Colonic mucosa (tissue), 4 donors: ENCODE measurements at regions not wholly inside any gene's neighbourhood (a gene's known extent, or its start where the extent isn't known, plus 50 kb on each side); places are given as distances from the start of the nearest gene placed in this dataset.

Source experiments
- DNase-seq: peaks from one replicate; pipeline ENCODE4 v3.0.0-alpha.2; 2020
- H3K27ac ChIP-seq: fragments of 200-600 bp; one replicate; pipeline ENCODE4 v1.8.0; 2021
- H3K27me3 ChIP-seq: fragments of 200-600 bp; one replicate; pipeline ENCODE4 v1.8.0; 2021
- H3K36me3 ChIP-seq: fragments of 200-600 bp; one replicate; pipeline ENCODE4 v1.8.0; 2021
- H3K4me1 ChIP-seq: fragments of 200-600 bp; one replicate; pipeline ENCODE4 v1.8.0; 2021; ENCODE audit warnings: mild to moderate bottlenecking
- H3K4me3 ChIP-seq: fragments of 200-600 bp; one replicate; pipeline ENCODE4 v1.8.0; 2021
- H3K9ac ChIP-seq, 2 donors: one replicate each; pipeline ENCODE4 v1.7.0; 2013; ENCODE audit warnings: control low read depth in 2 of 2, low read depth in 2 of 2, low read length in 2 of 2
- H3K9me3 ChIP-seq: fragments of 200-600 bp; one replicate; pipeline ENCODE4 v1.8.0; 2021
- intact Hi-C: fragments of 100-400 bp; cut with DNase I; formaldehyde crosslinking; loops from one replicate; pipeline ENCODE4 v1.14.1; 2022
- TF ChIP-seq, protein P1 (sequence below): fragments of 200-600 bp; IDR thresholded peaks from one replicate; pipeline ENCODE4 v1.8.0; 2022; ENCODE audit warnings: antibody characterized with exemption, mild to moderate bottlenecking
- donor health status: healthy.
- donor health status: DM: no; HTN: no; CAD: no.
- donor health status: DM: no; HTN: no; CAD: no.

DNA sequence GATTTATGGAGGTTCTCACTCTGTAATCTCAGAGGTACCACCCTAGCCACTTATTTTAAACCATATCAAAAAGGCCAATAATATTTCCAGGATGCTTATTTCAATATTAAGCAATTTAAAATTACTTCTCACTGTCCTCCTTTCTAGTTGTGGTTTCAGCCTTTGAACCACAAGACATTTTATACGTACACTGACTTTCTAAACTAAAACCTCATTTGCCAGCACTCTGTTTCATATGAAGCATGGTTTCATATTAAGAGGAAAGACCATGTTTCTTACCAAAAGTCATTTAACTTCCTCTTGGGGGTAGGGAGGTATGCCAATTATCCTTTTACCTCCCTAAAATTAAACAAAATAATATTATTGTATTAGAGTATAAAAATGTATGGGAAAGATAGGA lies 399.8 kb downstream of the CDH7 start:
- intact Hi-C loops: no loop called here
- Histone ChIP-seq H3K9ac (no peak overlapping the region), H3K4me1 (no peaks in the 10 kb centered on the region), H3K4me3 (no peak overlapping the region), H3K9me3 (no peaks in the 10 kb centered on the region), H3K27ac (no peak overlapping the region), H3K36me3 (no peaks in the 10 kb centered on the region), H3K27me3 (no peaks in the 10 kb centered on the region)
- no peak for DNase-seq
- TF ChIP-seq, protein P1, sequence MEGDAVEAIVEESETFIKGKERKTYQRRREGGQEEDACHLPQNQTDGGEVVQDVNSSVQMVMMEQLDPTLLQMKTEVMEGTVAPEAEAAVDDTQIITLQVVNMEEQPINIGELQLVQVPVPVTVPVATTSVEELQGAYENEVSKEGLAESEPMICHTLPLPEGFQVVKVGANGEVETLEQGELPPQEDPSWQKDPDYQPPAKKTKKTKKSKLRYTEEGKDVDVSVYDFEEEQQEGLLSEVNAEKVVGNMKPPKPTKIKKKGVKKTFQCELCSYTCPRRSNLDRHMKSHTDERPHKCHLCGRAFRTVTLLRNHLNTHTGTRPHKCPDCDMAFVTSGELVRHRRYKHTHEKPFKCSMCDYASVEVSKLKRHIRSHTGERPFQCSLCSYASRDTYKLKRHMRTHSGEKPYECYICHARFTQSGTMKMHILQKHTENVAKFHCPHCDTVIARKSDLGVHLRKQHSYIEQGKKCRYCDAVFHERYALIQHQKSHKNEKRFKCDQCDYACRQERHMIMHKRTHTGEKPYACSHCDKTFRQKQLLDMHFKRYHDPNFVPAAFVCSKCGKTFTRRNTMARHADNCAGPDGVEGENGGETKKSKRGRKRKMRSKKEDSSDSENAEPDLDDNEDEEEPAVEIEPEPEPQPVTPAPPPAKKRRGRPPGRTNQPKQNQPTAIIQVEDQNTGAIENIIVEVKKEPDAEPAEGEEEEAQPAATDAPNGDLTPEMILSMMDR: no peak

DNA sequence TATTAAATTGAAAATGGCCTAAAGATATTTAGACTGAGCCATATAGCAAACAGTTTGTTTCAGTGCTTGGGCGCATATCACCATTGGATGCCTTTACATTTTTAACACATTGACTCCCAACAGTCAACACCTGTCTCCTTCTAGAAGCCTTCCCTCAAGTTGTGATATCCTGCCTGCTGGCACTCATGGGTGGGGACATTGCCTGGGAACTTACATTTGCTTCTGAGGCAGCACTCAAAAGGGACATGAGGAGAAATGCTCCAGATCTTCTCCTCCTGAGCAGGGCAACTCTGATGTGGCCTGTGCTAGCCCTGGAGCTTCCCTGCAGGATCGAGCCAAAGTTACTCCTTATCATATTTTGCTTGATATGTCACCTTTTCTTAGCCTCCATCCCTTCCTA lies 392.2 kb downstream of the CDH7 start:
- no peak for DNase-seq
- intact Hi-C loops: no loop called here

DNA sequence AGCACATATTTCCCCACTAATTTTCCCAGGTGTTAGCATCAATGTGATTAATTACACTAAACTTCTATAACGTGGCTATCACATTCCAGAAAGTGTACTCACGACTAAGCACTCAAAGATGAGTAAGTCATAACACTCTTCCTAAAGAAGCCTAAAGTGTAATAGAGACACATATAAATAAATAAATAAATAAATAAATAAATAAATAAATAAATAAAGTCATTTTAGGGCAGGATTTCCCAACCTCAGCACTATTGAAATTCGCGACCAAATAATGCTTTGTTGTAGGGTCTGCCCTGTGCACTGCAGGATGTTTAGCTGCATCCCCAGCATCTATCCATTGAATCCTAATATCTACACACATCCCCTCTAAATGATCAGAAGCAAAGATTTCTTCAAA lies 390.9 kb downstream of the CDH7 start:
- no peaks in the 10 kb centered on the region for H3K9me3 ChIP-seq
- no peaks in the 10 kb centered on the region for H3K36me3 ChIP-seq
- no peak overlapping the region for H3K27ac ChIP-seq
- no peak overlapping the region for H3K9ac ChIP-seq
- no peaks in the 10 kb centered on the region for H3K4me1 ChIP-seq
- H3K27me3 ChIP-seq: no peaks in the 10 kb centered on the region
- no peak overlapping the region for H3K4me3 ChIP-seq
- TF ChIP-seq, protein P1: no peak
- no peak for DNase-seq
- intact Hi-C loops: no loop called here

More for the DNA sequence above, 392.2 kb downstream of the CDH7 start:
- H3K4me1 ChIP-seq: no peaks in the 10 kb centered on the region
- no peaks in the 10 kb centered on the region for H3K27me3 ChIP-seq
- no peak overlapping the region for H3K4me3 ChIP-seq
- H3K9ac ChIP-seq: no peak overlapping the region
- TF ChIP-seq, protein P1: no peak
- no peaks in the 10 kb centered on the region for H3K9me3 ChIP-seq
- no peak overlapping the region for H3K27ac ChIP-seq
- H3K36me3 ChIP-seq: no peaks in the 10 kb centered on the region

DNA sequence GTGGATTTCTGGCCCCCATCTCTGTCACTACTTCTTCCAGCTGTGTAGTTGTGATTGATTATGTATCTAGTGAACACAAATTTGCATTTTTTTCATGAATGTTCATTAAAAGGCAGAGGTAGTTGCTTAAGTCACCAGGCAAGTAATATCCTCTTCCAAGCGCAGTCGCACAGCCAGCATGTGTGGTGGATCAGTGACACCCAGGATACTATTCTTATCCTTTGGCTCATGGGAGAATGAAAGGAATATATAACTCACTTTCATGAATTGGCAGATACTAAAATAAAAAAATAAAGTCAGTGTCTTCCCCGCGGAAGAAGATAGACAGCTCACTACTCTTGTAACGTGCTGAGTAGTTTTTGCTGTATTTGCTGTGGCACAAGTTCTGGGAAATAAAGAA lies 387.8 kb downstream of the CDH7 start:
- no peak overlapping the region for H3K9ac ChIP-seq
- no peak for DNase-seq
- no peaks in the 10 kb centered on the region for H3K27me3 ChIP-seq
- H3K4me3 ChIP-seq: no peak overlapping the region
- H3K36me3 ChIP-seq: no peaks in the 10 kb centered on the region
- intact Hi-C loops: no loop called here
- no peaks in the 10 kb centered on the region for H3K9me3 ChIP-seq
- H3K27ac ChIP-seq: no peak overlapping the region
- TF ChIP-seq, protein P1: no peak
- H3K4me1 ChIP-seq: no peaks in the 10 kb centered on the region

DNA sequence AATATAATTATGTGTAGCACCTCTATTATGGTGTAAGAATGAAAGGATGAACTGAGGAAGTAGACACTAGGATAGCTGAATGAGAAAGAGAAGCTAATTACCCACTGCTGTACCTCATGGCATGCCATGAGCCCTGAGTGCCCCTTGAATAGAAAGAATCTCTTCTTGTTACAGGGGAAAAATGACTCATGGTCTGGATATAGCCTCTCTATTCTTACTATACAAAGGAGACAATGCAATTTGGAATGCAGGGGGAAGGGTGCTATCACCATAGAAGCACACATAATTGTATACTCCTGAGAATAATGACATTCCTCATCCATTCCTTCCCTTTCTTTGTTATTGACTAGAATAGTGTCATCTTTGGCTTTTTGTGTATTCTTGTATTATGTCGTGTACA lies 385.2 kb downstream of the CDH7 start:
- TF ChIP-seq, protein P1: no peak
- DNase-seq: no peak

DNA sequence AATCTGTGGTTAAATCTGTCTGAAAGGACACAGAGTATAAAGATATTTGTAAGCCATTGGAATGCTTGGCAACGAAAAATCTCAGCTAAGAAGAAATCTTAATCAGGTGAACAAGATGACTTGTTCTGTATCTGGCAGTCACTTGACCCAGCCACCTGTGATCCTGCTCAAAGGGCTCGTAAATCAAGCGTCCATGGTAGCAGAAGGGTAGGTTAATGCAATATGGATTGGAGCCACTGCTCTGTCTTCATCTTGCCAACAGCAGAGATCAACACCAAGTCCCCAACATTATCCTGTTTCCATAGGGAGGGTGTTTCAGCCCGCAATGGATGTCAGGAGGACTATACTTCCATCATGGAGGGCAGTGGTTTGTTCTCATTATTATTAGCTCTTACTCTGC lies 378.4 kb downstream of the CDH7 start:
- no peak overlapping the region for H3K27ac ChIP-seq
- intact Hi-C loops: no loop called here
- no peaks in the 10 kb centered on the region for H3K36me3 ChIP-seq
- H3K4me3 ChIP-seq: no peak overlapping the region
- H3K9me3 ChIP-seq: no peaks in the 10 kb centered on the region
- no peaks in the 10 kb centered on the region for H3K27me3 ChIP-seq
- TF ChIP-seq, protein P1: no peak
- no peak for DNase-seq
- H3K4me1 ChIP-seq: no peaks in the 10 kb centered on the region
- H3K9ac ChIP-seq: no peak overlapping the region

More for the DNA sequence above, 385.2 kb downstream of the CDH7 start:
- intact Hi-C loops: no loop called here
- H3K27ac ChIP-seq: no peak overlapping the region
- no peaks in the 10 kb centered on the region for H3K36me3 ChIP-seq
- no peak overlapping the region for H3K4me3 ChIP-seq
- H3K27me3 ChIP-seq: no peaks in the 10 kb centered on the region
- no peak overlapping the region for H3K9ac ChIP-seq
- no peaks in the 10 kb centered on the region for H3K4me1 ChIP-seq
- no peaks in the 10 kb centered on the region for H3K9me3 ChIP-seq
